K562 (cell line): ENCODE measurements at regions not wholly inside any gene's neighbourhood (a gene's known extent, or its start where the extent isn't known, plus 50 kb on each side); places are given as distances from the start of the nearest gene placed in this dataset.

ENCODE experiments used
- ATAC-seq: fragments of 200-7000 bp; cut with Tn5 transposase; 3 replicates; pipeline ENCODE4 v1.9.1; 2020; ENCODE audit warnings: moderate library complexity
- BruUV-seq: library from RNA; stranded (reverse); fragments of 400-500 nt; replicated peaks from 2 replicates; lab custom pipeline; 2021; lab: Mats Ljungman, UMichigan
- CTCF ChIA-PET: fragments of 300-600 bp; formaldehyde crosslinking; extraction: SDS; loops from one replicate; lab custom pipeline; 2021; ENCODE audit warnings: low intra/inter-chr PET ratio; lab: Yijun Ruan, JAX
- POLR2A ChIA-PET: fragments of 300-600, 350-650 bp; sonication (Branson Sonifier 250); formaldehyde crosslinking; extraction: SDS; loops from one replicate; lab custom pipeline; 2021; ENCODE audit warnings: antibody characterized with exemption, inconsistent platforms; lab: Yijun Ruan, JAX
- DNase-seq, 4 experiments: peaks; one replicate each; pipeline versions ENCODE4 v3.0.0 to v3.0.0-alpha.2; 2011 to 2018; ENCODE audit warnings: low spot score in 3 of 4, mixed read lengths in 3 of 4; ENCODE audit errors: extremely low read depth in 1 of 4
- FAIRE-seq: peaks from 2 replicates; lab custom pipeline; 2011; peaks lifted over from hg19 to GRCh38; lab: Jason Lieb, UNC
- H2AFZ ChIP-seq: 2 replicates; pipeline ENCODE4 v1.6.0; 2011; ENCODE audit warnings: low read depth, low read length, control low read depth, inconsistent platforms
- H3K27ac ChIP-seq: fragments of 200-600 bp; 3 replicates; pipeline ENCODE4 v1.8.0; 2011; ENCODE audit warnings: low read depth, mild to moderate bottlenecking, control low read depth, inconsistent platforms, low read length, moderate library complexity, mixed read lengths; ENCODE audit errors: extremely low read depth
- H3K27me3 ChIP-seq, 2 experiments: fragments of 300-600 bp in 1 of 2; 2 replicates in 1 of 2; 3 replicates in 1 of 2; pipeline versions ENCODE4 v1.6.0 to v1.8.0; 2011; ENCODE audit warnings: inconsistent platforms in 2 of 2, low read length in 2 of 2, mild to moderate bottlenecking in 1 of 2, mixed read lengths in 1 of 2, moderate library complexity in 1 of 2; ENCODE audit not compliant: control insufficient read depth in 2 of 2, insufficient read depth in 2 of 2
- H3K36me3 ChIP-seq: fragments of 300-600 bp; 3 replicates; pipeline ENCODE4 v1.8.0; 2011; ENCODE audit warnings: mild to moderate bottlenecking, low read length, inconsistent platforms; ENCODE audit not compliant: control insufficient read depth, insufficient read depth
- H3K4me1 ChIP-seq, 2 experiments: fragments of 200-600 bp in 1 of 2; replicated peaks in 1 of 2; 2 replicates in 1 of 2; 3 replicates in 1 of 2; pipeline versions ENCODE4 v1.5.1 to v1.8.0; 2011; ENCODE audit warnings: inconsistent platforms in 2 of 2, low read length in 2 of 2, mild to moderate bottlenecking in 1 of 2, mixed read lengths in 1 of 2, moderate library complexity in 1 of 2; ENCODE audit not compliant: control insufficient read depth in 2 of 2, insufficient read depth in 2 of 2
- H3K4me2 ChIP-seq: 2 replicates; pipeline ENCODE4 v1.6.1; 2011; ENCODE audit warnings: low read length, control low read depth, inconsistent platforms, mixed read lengths; ENCODE audit not compliant: insufficient read depth
- H3K4me3 ChIP-seq: fragments of 200-600 bp; sonication (generic), shearing (Covaris generic); 2 replicates; pipeline ENCODE4 v1.5.1; 2016; ENCODE audit warnings: control low read depth, inconsistent platforms
- H3K79me2 ChIP-seq: fragments of 200-600 bp; 3 replicates; pipeline ENCODE4 v1.8.0; 2011; ENCODE audit warnings: low read length, inconsistent platforms; ENCODE audit not compliant: control insufficient read depth, insufficient read depth
- H3K9ac ChIP-seq, 2 experiments: 2 replicates each; pipeline versions ENCODE4 v1.6.0 to v1.6.1; 2011; ENCODE audit warnings: low read depth in 2 of 2, low read length in 2 of 2, control low read depth in 1 of 2, inconsistent platforms in 1 of 2, mild to moderate bottlenecking in 1 of 2, mixed read lengths in 1 of 2; ENCODE audit not compliant: insufficient read depth in 1 of 2
- H3K9me1 ChIP-seq: one replicate; pipeline ENCODE4 v1.6.0; 2011; ENCODE audit warnings: inconsistent platforms, mild to moderate bottlenecking, low read length, moderate library complexity; ENCODE audit not compliant: control insufficient read depth, insufficient read depth
- H3K9me3 ChIP-seq: replicated peaks from 2 replicates; pipeline ENCODE4 v1.5.1; 2011; ENCODE audit warnings: low read depth, low read length, inconsistent platforms; ENCODE audit not compliant: control insufficient read depth, insufficient read depth
- H4K20me1 ChIP-seq: replicated peaks from 2 replicates; pipeline ENCODE4 v1.6.1; 2011; ENCODE audit warnings: low read length, inconsistent platforms, mixed read lengths; ENCODE audit not compliant: control insufficient read depth, insufficient read depth
- CBFB ChIP-seq: sonication (generic); formaldehyde crosslinking; IDR thresholded peaks from 2 replicates; pipeline ENCODE4 v1.4.0; 2020; ENCODE audit warnings: mild to moderate bottlenecking, missing genetic modification reagents
- CEBPG ChIP-seq, 3 experiments: fragments of 200-800 bp in 1 of 3; sonication (Bioruptor generic) in 1 of 3; sonication (generic) in 1 of 3; formaldehyde crosslinking in 1 of 3; IDR thresholded peaks in 2 of 3; conservative IDR thresholded peaks in 1 of 3; 2 replicates each; pipeline versions ENCODE4 v1.6.1 to v1.8.0; 2016 to 2022; ENCODE audit warnings: missing compliant biosample characterization in 2 of 3, missing genetic modification characterization in 2 of 3, mild to moderate bottlenecking in 1 of 3, missing genetic modification reagents in 1 of 3
- FOXJ3 ChIP-seq: sonication (generic); formaldehyde crosslinking; IDR thresholded peaks from 2 replicates; pipeline ENCODE4 v1.4.0; 2020; ENCODE audit warnings: mild to moderate bottlenecking, missing genetic modification reagents
- FUS ChIP-seq: fragments of 200-400 bp; formaldehyde crosslinking; optimal IDR thresholded peaks from 2 replicates; pipeline ENCODE3; 2017; ENCODE audit warnings: low read depth, low read length
- GABPA ChIP-seq: fragments of 200-800 bp; sonication (Bioruptor generic); conservative IDR thresholded peaks from 2 replicates; pipeline ENCODE4 v1.6.1; 2016; ENCODE audit warnings: low read depth, missing genetic modification characterization, missing compliant biosample characterization
- HIVEP1 ChIP-seq: fragments of 250-450 bp; sonication (Bioruptor Pico); IDR thresholded peaks from 2 replicates; pipeline ENCODE4 v1.4.0; 2020; ENCODE audit warnings: mild to moderate bottlenecking
- MCM3 ChIP-seq: fragments of 450-650 bp; IDR thresholded peaks from 2 replicates; pipeline ENCODE4 v1.6.1; 2016
- POU5F1 ChIP-seq: fragments of 150-350 bp; IDR thresholded peaks from 2 replicates; pipeline ENCODE4 v1.6.1; 2014; ENCODE audit warnings: borderline replicate concordance, low read length, low read depth, mild to moderate bottlenecking; ENCODE audit not compliant: partially characterized antibody
- PTBP1 ChIP-seq: fragments of 200-400 bp; formaldehyde crosslinking; IDR thresholded peaks from 2 replicates; pipeline ENCODE4 v1.6.1; 2017; ENCODE audit warnings: low read depth, low read length
- TCF7 ChIP-seq: sonication (generic); IDR thresholded peaks from 2 replicates; pipeline ENCODE4 v1.6.1; 2016; ENCODE audit warnings: antibody characterized with exemption, borderline replicate concordance
- YY1 ChIP-seq, 3 experiments: IDR thresholded peaks; 2 replicates each; pipeline ENCODE4 v1.6.1; 2011; ENCODE audit warnings: low read length in 2 of 3, mild to moderate bottlenecking in 2 of 3, moderate library complexity in 2 of 3, borderline replicate concordance in 1 of 3, control low read depth in 1 of 3, low read depth in 1 of 3; ENCODE audit not compliant: insufficient read depth in 3 of 3, insufficient replicate concordance in 2 of 3, control insufficient read depth in 1 of 3, insufficient read length in 1 of 3; ENCODE audit errors: extremely low read depth in 1 of 3
- ZFP36 ChIP-seq: fragments of 150-350 bp; IDR thresholded peaks from 2 replicates; pipeline ENCODE4 v1.6.1; 2018; ENCODE audit warnings: low read length, low read depth; ENCODE audit not compliant: partially characterized antibody
- ZNF12 ChIP-seq: sonication (generic); formaldehyde crosslinking; IDR thresholded peaks from 2 replicates; pipeline ENCODE4 v1.4.0; 2020; ENCODE audit warnings: mild to moderate bottlenecking, missing genetic modification reagents
- WGBS: fragments of 100-300 bp; shearing (Covaris generic); methylation state at CpG from one replicate; pipeline ENCODE4 v1.1.6; 2016; ENCODE audit warnings: low coverage, mixed read lengths; ENCODE audit not compliant: insufficient coverage; ENCODE audit errors: missing lambda C conversion rate; 5-methylcytosine and 5-hydroxymethylcytosine counted together
- in situ Hi-C: fragments of 300-500 bp; cut with MboI; formaldehyde crosslinking; loops from 4 replicates; pipeline ENCODE4 v1.15.0; 2018; ENCODE audit warnings: inconsistent platforms, mixed read lengths
- intact Hi-C: fragments of 100-400 bp; cut with micrococcal nuclease; formaldehyde crosslinking; loops from 2 replicates; pipeline ENCODE4 v1.14.2; 2022
- TF ChIP-seq, protein P1 (sequence below), 3 experiments: fragments of 200-800 bp in 1 of 3; sonication (Bioruptor generic) in 1 of 3; sonication (generic) in 1 of 3; formaldehyde crosslinking in 1 of 3; IDR thresholded peaks; 2 replicates each; pipeline versions ENCODE4 v1.6.1 to v1.8.0; 2016 to 2022; ENCODE audit warnings: mild to moderate bottlenecking in 2 of 3, missing compliant biosample characterization in 2 of 3, missing genetic modification characterization in 2 of 3, missing genetic modification reagents in 1 of 3

DNA sequence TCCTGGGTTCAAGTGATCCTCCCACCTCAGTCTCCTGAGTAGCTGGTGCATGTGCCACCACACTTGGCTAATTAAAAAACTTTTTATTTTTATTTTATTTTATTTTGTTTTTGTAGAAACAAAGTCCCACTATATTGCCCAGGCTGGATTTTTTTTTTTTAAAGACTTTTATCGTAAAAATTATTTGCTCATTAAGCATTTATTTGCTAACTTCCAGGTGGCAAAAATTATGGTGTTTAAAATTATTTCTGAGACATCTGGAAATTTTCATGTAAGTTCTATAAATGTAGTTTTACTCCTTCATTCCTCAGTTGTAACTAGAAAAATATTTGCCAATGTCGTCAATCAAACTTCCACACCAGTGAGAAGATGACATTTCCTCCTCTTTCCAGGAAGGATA, 233.3 kb upstream of the DACH1 start:
- Histone ChIP-seq H4K20me1 (no peaks in the 10 kb centered on the region), H3K4me1 (no peaks in the 10 kb centered on the region), H3K9me1 (no peaks in the 10 kb centered on the region), H3K9ac (no peak overlapping the region), H3K27ac (no peak overlapping the region), H3K27me3 (no peaks in the 10 kb centered on the region), H3K79me2 (no peaks in the 10 kb centered on the region), H2AFZ (no peak overlapping the region), H3K36me3 (no peaks in the 10 kb centered on the region), H3K4me3 (no peak overlapping the region), H3K4me2 (no peak overlapping the region), H3K9me3 (no peaks in the 10 kb centered on the region)
- POLR2A ChIA-PET = no interaction called here
- intact Hi-C loops (no loop called here), in situ Hi-C loops (no loop called here)
- BruUV-seq = no TSS peak
- ATAC-seq (no peak), FAIRE-seq (no peak), DNase-seq (no peak)
- CTCF ChIA-PET = no interaction called here
- no peak for TF ChIP-seq ZNF12 (CRISPR knock-in tag)
- 0% methylated on average over 1 of the region's 2 CpGs for WGBS

DNA sequence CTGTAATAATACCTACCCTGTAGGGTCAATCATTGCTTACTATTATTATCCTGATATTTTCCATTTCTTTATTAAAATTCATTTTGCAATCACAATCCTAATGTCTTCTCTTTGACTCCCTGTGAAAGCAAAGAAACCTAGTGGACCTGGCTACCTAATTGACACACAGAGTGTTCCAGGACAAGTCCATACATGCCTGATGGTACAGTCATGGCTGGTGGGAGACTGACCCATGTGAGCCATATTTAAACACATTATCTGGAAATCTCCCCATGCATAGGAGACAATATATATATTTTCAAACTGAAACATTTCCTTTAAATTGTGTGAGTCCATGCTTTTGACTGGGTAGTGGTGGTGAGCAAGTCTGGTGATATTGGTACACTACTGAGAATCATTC, 230.6 kb upstream of the DACH1 start:
- ATAC-seq = no peak
- intact Hi-C loops = no loop called here
- TF ChIP-seq CEBPG (CRISPR knock-in tag; IDR thresholded peaks at IDR 0.05) = no peak
- no peak for TF ChIP-seq CEBPG (tag; conservative IDR thresholded peaks at IDR 0.05 in 1 of 2, IDR thresholded peaks at IDR 0.05 in 1 of 2)
- TF ChIP-seq HIVEP1 = no peak
- TF ChIP-seq, protein P1, sequence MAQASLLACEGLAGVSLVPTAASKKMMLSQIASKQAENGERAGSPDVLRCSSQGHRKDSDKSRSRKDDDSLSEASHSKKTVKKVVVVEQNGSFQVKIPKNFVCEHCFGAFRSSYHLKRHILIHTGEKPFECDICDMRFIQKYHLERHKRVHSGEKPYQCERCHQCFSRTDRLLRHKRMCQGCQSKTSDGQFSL (CRISPR knock-in tag; IDR thresholded peaks at IDR 0.05) = no peak
- TF ChIP-seq, protein P1 (tag; IDR thresholded peaks at IDR 0.05) = no peak
- no peak for TF ChIP-seq CBFB (CRISPR knock-in tag)
- no peak for TF ChIP-seq PTBP1
- TF ChIP-seq FUS = no peak
- TF ChIP-seq GABPA = no peak
- no peak for TF ChIP-seq TCF7
- TF ChIP-seq YY1 (IDR thresholded peaks at IDR 0.05; ENCODE audit: borderline replicate concordance in 1 of 3, control insufficient read depth in 1 of 3, extremely low read depth in 1 of 3, insufficient read depth in 3 of 3, insufficient read length in 1 of 3, insufficient replicate concordance in 2 of 3, low read depth in 1 of 3, low read length in 2 of 3) = no peak
- no peak for TF ChIP-seq ZFP36
- TF ChIP-seq MCM3 = no peak
- no peak for TF ChIP-seq FOXJ3 (CRISPR knock-in tag)
- TF ChIP-seq POU5F1 = no peak

More for the DNA sequence above, 230.6 kb upstream of the DACH1 start:
- Histone ChIP-seq H3K9me3 (no peaks in the 10 kb centered on the region), H3K9me1 (no peaks in the 10 kb centered on the region), H3K27me3 (no peaks in the 10 kb centered on the region), H4K20me1 (no peaks in the 10 kb centered on the region), H3K4me1 (no peaks in the 10 kb centered on the region), H3K4me2 (no peak overlapping the region), H3K79me2 (no peaks in the 10 kb centered on the region), H3K36me3 (no peaks in the 10 kb centered on the region), H3K27ac (no peak overlapping the region), H3K9ac (no peak overlapping the region), H2AFZ (no peak overlapping the region), H3K4me3 (no peak overlapping the region)
- FAIRE-seq = no peak
- CTCF ChIA-PET = no interaction called here
- no TSS peak for BruUV-seq
- in situ Hi-C loops = no loop called here
- POLR2A ChIA-PET = no interaction called here
- DNase-seq = no peak
